ENCODE measurements at regions not wholly inside any gene's neighbourhood (a gene's known extent, or its start where the extent isn't known, plus 50 kb on each side); places are given as distances from the start of the nearest gene placed in this dataset.

DNA sequence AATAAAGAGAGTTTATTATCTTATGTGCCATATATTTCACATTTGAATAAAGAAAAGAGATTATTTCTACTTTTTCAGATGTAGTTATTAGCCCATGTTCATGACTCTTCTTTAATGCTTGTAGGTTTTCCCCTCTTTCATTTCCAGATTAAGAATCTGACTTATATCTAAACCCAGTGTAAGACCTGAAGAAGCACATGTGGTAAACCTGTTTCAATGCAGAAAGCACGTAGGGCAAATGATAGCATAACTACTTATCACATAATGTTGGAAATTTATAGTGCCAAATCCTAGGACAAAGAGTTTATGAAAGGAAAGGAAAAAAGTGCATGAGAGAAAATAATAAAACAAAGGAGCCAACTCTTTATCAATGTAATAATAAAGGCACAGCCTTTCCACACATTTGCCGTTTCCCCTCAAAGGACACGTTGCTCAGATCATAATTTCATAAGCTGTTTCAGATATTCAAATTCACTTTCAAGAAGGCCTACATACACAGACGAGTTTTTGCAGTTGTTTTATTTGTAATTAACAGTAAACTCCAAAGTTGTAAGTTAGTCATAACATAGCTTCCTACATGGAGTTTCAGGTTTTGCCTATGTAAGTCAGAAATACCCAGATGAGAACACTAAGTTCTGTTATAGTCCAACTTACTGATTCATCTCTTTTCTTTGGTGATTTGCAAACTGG is 88.8 kb upstream of the MDFIC start:
- DNase-seq (ENCODE audit: low read depth, low spot score) (peak; percentile 48), ATAC-seq (peak; percentile 90), FAIRE-seq (peak; percentile 75)
- Histone ChIP-seq H3K4me1 (ENCODE audit: control insufficient read depth, insufficient read depth, low read length) (peaks cover 16% of the 10 kb centered on the region; the same call in 1 of the 2 replicates), H3K9me3 (replicated peaks; ENCODE audit: control insufficient read depth, insufficient read depth, low read length) (no peaks in the 10 kb centered on the region; the same call in 2 of the 3 replicates), H3K27me3 (replicated peaks in 1 of 2; ENCODE audit: control insufficient read depth in 2 of 2, insufficient read depth in 2 of 2, low read length in 1 of 2) (no peaks in the 10 kb centered on the region), H3K36me3 (ENCODE audit: control insufficient read depth in 2 of 2, insufficient read depth in 2 of 2, low read length in 1 of 2) (no peaks in the 10 kb centered on the region), H2AFZ (ENCODE audit: control insufficient read depth, low read depth, low read length) (peak overlapping the region; percentile 59), H3K27ac (ENCODE audit: control insufficient read depth, insufficient read depth) (peak overlapping the region; percentile 74), H4K20me1 (ENCODE audit: control insufficient read depth, insufficient read depth) (no peaks in the 10 kb centered on the region), H3K9ac (ENCODE audit: control insufficient read depth, insufficient read depth, low read length) (peak overlapping the region; percentile 13; the same call in 1 of the 2 replicates), H3K4me3 (no peak overlapping the region), H3K4me2 (ENCODE audit: control insufficient read depth, insufficient read depth) (peak overlapping the region; percentile 71), H3K79me2 (ENCODE audit: control insufficient read depth, insufficient read depth, low read length) (no peaks in the 10 kb centered on the region)
- BruUV-seq (replicated peaks): no TSS peak
- ChIA-PET POLR2A (interaction anchor here (1.7 to 1.9 kb wide), 2 partner anchors 65 to 90 kb away, joined by 3 to 4 read pairs; no protein-coding TSS in a partner anchor), SMC1A (ENCODE audit: uncharacterized antibody, unreplicated experiment) (interaction anchor here (0.6 to 3.0 kb wide), 19 partner anchors 9 to 518 kb away, joined by 3 to 10 read pairs (median 4); no protein-coding TSS in a partner anchor), RAD21 (ENCODE audit: unreplicated experiment) (interaction anchor here (0.7 to 1.7 kb wide), 7 partner anchors 12 to 385 kb away, joined by 3 to 6 read pairs (median 5); no protein-coding TSS in a partner anchor), CTCF (interaction anchor here (0.5 to 1.8 kb wide), 10 partner anchors 8 to 205 kb away, joined by 3 to 7 read pairs (median 4); no protein-coding TSS in a partner anchor)
- in situ Hi-C loops (cut with MboI): no loop called here
- intact Hi-C loops (cut with micrococcal nuclease; ENCODE audit: unreplicated experiment): loop anchor here (2.0 to 10.0 kb wide), 4 partner anchors 66 to 398 kb away; no protein-coding TSS in a partner anchor
- 3% methylated on average over 4 of the region's 4 CpGs for WGBS (ENCODE audit: insufficient coverage, insufficient replicate concordance, low lambda C conversion rate, missing lambda C conversion rate)
- TF ChIP-seq NR2C2 (IDR thresholded peaks at IDR 0.05; ENCODE audit: borderline replicate concordance, control insufficient read depth, insufficient read length, low read depth): no peak
- peak; percentile 95 for TF ChIP-seq JUNB (IDR thresholded peaks at IDR 0.05)
- TF ChIP-seq CREM (IDR thresholded peaks at IDR 0.05; ENCODE audit: low read depth): peak; percentile 36; the same call in 1 of the 2 replicates
- no peak for TF ChIP-seq NR2F1 (conservative IDR thresholded peaks at IDR 0.05)
- no peak for TF ChIP-seq SREBF2 (IDR thresholded peaks at IDR 0.05; ENCODE audit: low read length)
- peak; percentile 38; the same call in 1 of the 2 replicates for TF ChIP-seq ZBED1 (IDR thresholded peaks at IDR 0.05; ENCODE audit: borderline replicate concordance)
- TF ChIP-seq, protein P1, sequence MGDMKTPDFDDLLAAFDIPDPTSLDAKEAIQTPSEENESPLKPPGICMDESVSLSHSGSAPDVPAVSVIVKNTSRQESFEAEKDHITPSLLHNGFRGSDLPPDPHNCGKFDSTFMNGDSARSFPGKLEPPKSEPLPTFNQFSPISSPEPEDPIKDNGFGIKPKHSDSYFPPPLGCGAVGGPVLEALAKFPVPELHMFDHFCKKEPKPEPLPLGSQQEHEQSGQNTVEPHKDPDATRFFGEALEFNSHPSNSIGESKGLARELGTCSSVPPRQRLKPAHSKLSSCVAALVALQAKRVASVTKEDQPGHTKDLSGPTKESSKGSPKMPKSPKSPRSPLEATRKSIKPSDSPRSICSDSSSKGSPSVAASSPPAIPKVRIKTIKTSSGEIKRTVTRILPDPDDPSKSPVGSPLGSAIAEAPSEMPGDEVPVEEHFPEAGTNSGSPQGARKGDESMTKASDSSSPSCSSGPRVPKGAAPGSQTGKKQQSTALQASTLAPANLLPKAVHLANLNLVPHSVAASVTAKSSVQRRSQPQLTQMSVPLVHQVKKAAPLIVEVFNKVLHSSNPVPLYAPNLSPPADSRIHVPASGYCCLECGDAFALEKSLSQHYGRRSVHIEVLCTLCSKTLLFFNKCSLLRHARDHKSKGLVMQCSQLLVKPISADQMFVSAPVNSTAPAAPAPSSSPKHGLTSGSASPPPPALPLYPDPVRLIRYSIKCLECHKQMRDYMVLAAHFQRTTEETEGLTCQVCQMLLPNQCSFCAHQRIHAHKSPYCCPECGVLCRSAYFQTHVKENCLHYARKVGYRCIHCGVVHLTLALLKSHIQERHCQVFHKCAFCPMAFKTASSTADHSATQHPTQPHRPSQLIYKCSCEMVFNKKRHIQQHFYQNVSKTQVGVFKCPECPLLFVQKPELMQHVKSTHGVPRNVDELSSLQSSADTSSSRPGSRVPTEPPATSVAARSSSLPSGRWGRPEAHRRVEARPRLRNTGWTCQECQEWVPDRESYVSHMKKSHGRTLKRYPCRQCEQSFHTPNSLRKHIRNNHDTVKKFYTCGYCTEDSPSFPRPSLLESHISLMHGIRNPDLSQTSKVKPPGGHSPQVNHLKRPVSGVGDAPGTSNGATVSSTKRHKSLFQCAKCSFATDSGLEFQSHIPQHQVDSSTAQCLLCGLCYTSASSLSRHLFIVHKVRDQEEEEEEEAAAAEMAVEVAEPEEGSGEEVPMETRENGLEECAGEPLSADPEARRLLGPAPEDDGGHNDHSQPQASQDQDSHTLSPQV (IDR thresholded peaks at IDR 0.05): 0 out of 2 replicates have a peak, but pooled peaks have one; percentile 43
- peak; percentile 70; the same call in 1 of the 2 replicates for TF ChIP-seq DPF2 (IDR thresholded peaks at IDR 0.05)
- no peak for TF ChIP-seq POLR2A (IDR thresholded peaks at IDR 0.05; ENCODE audit: low read depth, low read length)
- TF ChIP-seq MYC (IDR thresholded peaks at IDR 0.05; ENCODE audit: insufficient read depth, insufficient read length, insufficient replicate concordance, low read length, severe bottlenecking): no peak
- peak; percentile 86; the same call in 1 of the 2 replicates for TF ChIP-seq FOXM1 (IDR thresholded peaks at IDR 0.05; ENCODE audit: low read depth, low read length)
- TF ChIP-seq IKZF2 (IDR thresholded peaks at IDR 0.05): peak in 1 of 2 experiments; percentile 89; a peak in 2 of 4 replicates
- peak; percentile 54; the same call in 1 of the 2 replicates for TF ChIP-seq ATF7 (IDR thresholded peaks at IDR 0.05; ENCODE audit: low read depth)
- TF ChIP-seq HDAC6 (IDR thresholded peaks at IDR 0.05; ENCODE audit: unreplicated experiment): no peak
- TF ChIP-seq, protein P2, sequence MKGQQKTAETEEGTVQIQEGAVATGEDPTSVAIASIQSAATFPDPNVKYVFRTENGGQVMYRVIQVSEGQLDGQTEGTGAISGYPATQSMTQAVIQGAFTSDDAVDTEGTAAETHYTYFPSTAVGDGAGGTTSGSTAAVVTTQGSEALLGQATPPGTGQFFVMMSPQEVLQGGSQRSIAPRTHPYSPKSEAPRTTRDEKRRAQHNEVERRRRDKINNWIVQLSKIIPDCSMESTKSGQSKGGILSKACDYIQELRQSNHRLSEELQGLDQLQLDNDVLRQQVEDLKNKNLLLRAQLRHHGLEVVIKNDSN (IDR thresholded peaks at IDR 0.05; ENCODE audit: borderline replicate concordance, extremely low read length, insufficient read depth, low read depth, low read length): no peak
- TF ChIP-seq ZNF622 (IDR thresholded peaks at IDR 0.05): no peak

Data from GM12878 (cell line).